Mucosa of rectum (tissue), 2 donors: ENCODE measurements at regions not wholly inside any gene's neighbourhood (a gene's known extent, or its start where the extent isn't known, plus 50 kb on each side); places are given as distances from the start of the nearest gene placed in this dataset.

Experiments
- H3K27ac ChIP-seq, 2 donors: one replicate each; pipeline ENCODE4 v1.7.0; 2013; ENCODE audit warnings: inconsistent platforms in 2 of 2, low read depth in 2 of 2, low read length in 2 of 2
- H3K27me3 ChIP-seq, 2 donors: one replicate each; pipeline ENCODE4 v1.7.0; 2013; ENCODE audit warnings: low read length in 2 of 2; ENCODE audit not compliant: control insufficient read depth in 2 of 2, insufficient read depth in 2 of 2
- H3K36me3 ChIP-seq, 2 donors: one replicate each; pipeline ENCODE4 v1.7.0; 2013; ENCODE audit warnings: low read length in 2 of 2; ENCODE audit not compliant: control insufficient read depth in 2 of 2, insufficient read depth in 2 of 2
- H3K4me1 ChIP-seq, 2 donors: one replicate each; pipeline ENCODE4 v1.7.0; 2013; ENCODE audit warnings: low read length in 2 of 2, mild to moderate bottlenecking in 1 of 2; ENCODE audit not compliant: control insufficient read depth in 2 of 2, insufficient read depth in 2 of 2
- H3K4me3 ChIP-seq, 2 donors: one replicate each; pipeline ENCODE4 v1.7.0; 2013; ENCODE audit warnings: low read length in 2 of 2
- H3K9ac ChIP-seq, 2 donors: one replicate each; pipeline ENCODE4 v1.7.0; 2013; ENCODE audit warnings: low read length in 2 of 2, low read depth in 1 of 2, mild to moderate bottlenecking in 1 of 2
- H3K9me3 ChIP-seq, 2 donors: one replicate each; pipeline ENCODE4 v1.7.0; 2013; ENCODE audit warnings: low read length in 2 of 2; ENCODE audit not compliant: control insufficient read depth in 2 of 2
- donor health status: healthy.
- donor health status: Normal muscosa, but diverticular disease.

GRCh38 chr2:129708221-129708967, 271.1 kb upstream of the RAB6C start:
- Histone ChIP-seq H3K4me3 (no peak overlapping the region), H3K9me3 (no peaks in the 10 kb centered on the region), H3K36me3 (no peaks in the 10 kb centered on the region), H3K9ac (no peak overlapping the region), H3K27ac (no peak overlapping the region), H3K27me3 (no peaks in the 10 kb centered on the region), H3K4me1 (no peaks in the 10 kb centered on the region)

GRCh38 chr2:129709001-129709955, 270.2 kb upstream of the RAB6C start:
- Histone ChIP-seq H3K36me3 (no peaks in the 10 kb centered on the region), H3K4me3 (no peak overlapping the region), H3K27me3 (no peaks in the 10 kb centered on the region), H3K4me1 (no peaks in the 10 kb centered on the region), H3K27ac (no peak overlapping the region), H3K9me3 (no peaks in the 10 kb centered on the region), H3K9ac (no peak overlapping the region)

GRCh38 chr2:129709956-129710598, 269.4 kb upstream of the RAB6C start:
- Histone ChIP-seq H3K27me3 (no peaks in the 10 kb centered on the region), H3K9me3 (no peaks in the 10 kb centered on the region), H3K9ac (no peak overlapping the region)

GRCh38 chr2:129710670-129711495, 268.6 kb upstream of the RAB6C start:
- Histone ChIP-seq H3K4me1 (no peaks in the 10 kb centered on the region), H3K9me3 (no peaks in the 10 kb centered on the region), H3K36me3 (no peaks in the 10 kb centered on the region)

More at GRCh38 chr2:129709956-129710598, 269.4 kb upstream of the RAB6C start:
- Histone ChIP-seq H3K4me3 (no peak overlapping the region), H3K36me3 (no peaks in the 10 kb centered on the region), H3K27ac (no peak overlapping the region), H3K4me1 (no peaks in the 10 kb centered on the region)

GRCh38 chr2:129711816-129712675, 267.4 kb upstream of the RAB6C start:
- Histone ChIP-seq H3K27ac (no peak overlapping the region), H3K4me1 (no peaks in the 10 kb centered on the region), H3K9me3 (no peaks in the 10 kb centered on the region), H3K27me3 (no peaks in the 10 kb centered on the region), H3K4me3 (no peak overlapping the region), H3K9ac (no peak overlapping the region), H3K36me3 (no peaks in the 10 kb centered on the region)

More at GRCh38 chr2:129710670-129711495, 268.6 kb upstream of the RAB6C start:
- Histone ChIP-seq H3K27ac (no peak overlapping the region), H3K27me3 (no peaks in the 10 kb centered on the region), H3K9ac (no peak overlapping the region), H3K4me3 (no peak overlapping the region)

GRCh38 chr2:129712676-129712985, 266.8 kb upstream of the RAB6C start:
- no peak overlapping the region for H3K9ac ChIP-seq
- H3K27ac ChIP-seq = no peak overlapping the region
- H3K4me1 ChIP-seq = peaks cover 3 to 5% of the 10 kb centered on the region in 2 donors
- no peaks in the 10 kb centered on the region for H3K36me3 ChIP-seq
- H3K4me3 ChIP-seq = no peak overlapping the region
- H3K27me3 ChIP-seq = no peaks in the 10 kb centered on the region
- H3K9me3 ChIP-seq = no peaks in the 10 kb centered on the region

GRCh38 chr2:129713337-129713736, 266.1 kb upstream of the RAB6C start:
- H3K4me1 ChIP-seq = peaks cover 4 to 8% of the 10 kb centered on the region in 2 donors
- no peaks in the 10 kb centered on the region for H3K27me3 ChIP-seq
- no peaks in the 10 kb centered on the region for H3K36me3 ChIP-seq

GRCh38 chr2:129716781-129717559, 262.5 kb upstream of the RAB6C start:
- Histone ChIP-seq H3K9ac (no peak overlapping the region), H3K9me3 (no peaks in the 10 kb centered on the region), H3K36me3 (no peaks in the 10 kb centered on the region), H3K27ac (no peak overlapping the region), H3K4me3 (no peak overlapping the region), H3K27me3 (no peaks in the 10 kb centered on the region), H3K4me1 (peaks cover 4 to 8% of the 10 kb centered on the region in 2 donors)

More at GRCh38 chr2:129713337-129713736, 266.1 kb upstream of the RAB6C start:
- no peak overlapping the region for H3K27ac ChIP-seq
- no peaks in the 10 kb centered on the region for H3K9me3 ChIP-seq
- H3K9ac ChIP-seq = no peak overlapping the region
- H3K4me3 ChIP-seq = no peak overlapping the region
